ENCODE measurements at regions not wholly inside any gene's neighbourhood (a gene's known extent, or its start where the extent isn't known, plus 50 kb on each side); places are given as distances from the start of the nearest gene placed in this dataset.

GRCh38 chrX:73134741-73135140 is 55.4 kb upstream of the PABPC1L2A start:
- Mint-ChIP-seq H3K4me1 (ENCODE audit: low read depth) (no peaks in the 10 kb centered on the region), H3K9me3 (no peaks in the 10 kb centered on the region), H3K27ac (no peak overlapping the region), H3K36me3 (ENCODE audit: low read depth) (no peaks in the 10 kb centered on the region), H3K27me3 (peaks cover 57% of the 10 kb centered on the region), H3K4me3 (no peak overlapping the region)
- DNase-seq: no peak

- H3K27me3 Mint-ChIP-seq: peaks cover 57% of the 10 kb centered on the region
Observed at GRCh38 chrX:73131877-73132276, 52.6 kb upstream of the PABPC1L2A start.

GRCh38 chrX:73131276-73131675 is 52.0 kb upstream of the PABPC1L2A start:
- Mint-ChIP-seq H3K27me3 (peaks cover 56% of the 10 kb centered on the region), H3K36me3 (ENCODE audit: low read depth) (no peaks in the 10 kb centered on the region), H3K4me1 (ENCODE audit: low read depth) (no peaks in the 10 kb centered on the region), H3K27ac (no peak overlapping the region), H3K9me3 (no peaks in the 10 kb centered on the region), H3K4me3 (no peak overlapping the region)
- no peak for DNase-seq

More at GRCh38 chrX:73131877-73132276, 52.6 kb upstream of the PABPC1L2A start:
- Mint-ChIP-seq H3K4me1 (ENCODE audit: low read depth) (no peaks in the 10 kb centered on the region), H3K4me3 (no peak overlapping the region), H3K36me3 (ENCODE audit: low read depth) (no peaks in the 10 kb centered on the region), H3K27ac (no peak overlapping the region), H3K9me3 (no peaks in the 10 kb centered on the region)
- DNase-seq: no peak
